HG03039 (cell line): ENCODE measurements at regions not wholly inside any gene's neighbourhood (a gene's known extent, or its start where the extent isn't known, plus 50 kb on each side); places are given as distances from the start of the nearest gene placed in this dataset.
"Not testable (repeated sequence)": the region's sequence is repeated elsewhere in the genome, so short reads cannot be mapped to it uniquely, and the experiment has no call there.

Source experiments
- ATAC-seq: cut with Tn5 transposase; IDR thresholded peaks from one replicate; pipeline ENCODE4 v1.9.1; 2021; ENCODE audit warnings: mild to moderate bottlenecking, moderate library complexity; ENCODE audit not compliant: unreplicated experiment

GRCh38 chr17:70968302-70968701 lies 799.0 kb downstream of the KCNJ2 start:
- no peak for ATAC-seq

GRCh38 chr17:70969521-70970034 lies 800.2 kb downstream of the KCNJ2 start:
- ATAC-seq = no peak

- no peak for ATAC-seq
Observed at GRCh38 chr17:70976447-70976846, 807.1 kb downstream of the KCNJ2 start.

- no peak for ATAC-seq
Observed at GRCh38 chr17:70984873-70985272, 815.5 kb downstream of the KCNJ2 start.

- peak; percentile 61 for ATAC-seq
Observed at GRCh38 chr17:70987867-70988340, 818.6 kb downstream of the KCNJ2 start.

- ATAC-seq = no peak
Observed at GRCh38 chr17:70988622-70989021, 819.3 kb downstream of the KCNJ2 start.

- no peak for ATAC-seq
Observed at GRCh38 chr17:70989280-70989679, 819.9 kb downstream of the KCNJ2 start.

- ATAC-seq = no peak
Observed at GRCh38 chr17:70994194-70994593, 824.9 kb downstream of the KCNJ2 start.

- no peak for ATAC-seq
Observed at GRCh38 chr17:70995997-70996396, 826.7 kb downstream of the KCNJ2 start.

GRCh38 chr17:71003736-71004135 lies 834.4 kb downstream of the KCNJ2 start:
- no peak for ATAC-seq

GRCh38 chr17:71004413-71004812 lies 835.1 kb downstream of the KCNJ2 start:
- ATAC-seq = no peak

GRCh38 chr17:71011391-71011790 lies 842.1 kb downstream of the KCNJ2 start:
- ATAC-seq = no peak

GRCh38 chr17:71019699-71020098 lies 850.4 kb downstream of the KCNJ2 start:
- ATAC-seq = no peak

GRCh38 chr17:71022758-71023157 lies 853.4 kb downstream of the KCNJ2 start:
- ATAC-seq = no peak

- no peak for ATAC-seq
Observed at GRCh38 chr17:71023249-71024030, 854.1 kb downstream of the KCNJ2 start.

- no peak for ATAC-seq
Observed at GRCh38 chr17:71024172-71024571, 854.8 kb downstream of the KCNJ2 start.

- ATAC-seq = no peak
Observed at GRCh38 chr17:71024969-71025368, 855.6 kb downstream of the KCNJ2 start.

- no peak for ATAC-seq
Observed at GRCh38 chr17:71029246-71029645, 859.9 kb downstream of the KCNJ2 start.

- not testable (repeated sequence) for ATAC-seq
Observed at GRCh38 chr17:71031286-71031685, 862.0 kb downstream of the KCNJ2 start.

GRCh38 chr17:71032746-71033273 lies 863.5 kb downstream of the KCNJ2 start:
- ATAC-seq = no peak

- no peak for ATAC-seq
Observed at GRCh38 chr17:71033336-71033735, 864.0 kb downstream of the KCNJ2 start.

- ATAC-seq = no peak
Observed at GRCh38 chr17:71035226-71035625, 865.9 kb downstream of the KCNJ2 start.
